Nephron progenitor cell (in vitro differentiated cells): ENCODE measurements at regions not wholly inside any gene's neighbourhood (a gene's known extent, or its start where the extent isn't known, plus 50 kb on each side); places are given as distances from the start of the nearest gene placed in this dataset.
"Not testable (repeated sequence)": the region's sequence is repeated elsewhere in the genome, so short reads cannot be mapped to it uniquely, and the experiment has no call there.

Source experiments
- DNase-seq: peaks from one replicate; pipeline ENCODE4 v3.0.0; 2021
- H3K27ac Mint-ChIP-seq: 2 replicates; pipeline ENCODE4 v1.8.0; 2021; ENCODE audit warnings: mild to moderate bottlenecking, moderate library complexity, mixed read lengths
- H3K27me3 Mint-ChIP-seq: 2 replicates; pipeline ENCODE4 v1.8.0; 2021; ENCODE audit warnings: mild to moderate bottlenecking, low read depth, mixed read lengths; ENCODE audit not compliant: poor library complexity
- H3K36me3 Mint-ChIP-seq: 2 replicates; pipeline ENCODE4 v1.8.0; 2021; ENCODE audit warnings: low read depth, mixed read lengths
- H3K4me1 Mint-ChIP-seq: 2 replicates; pipeline ENCODE4 v1.8.0; 2021; ENCODE audit warnings: mixed read lengths
- H3K4me3 Mint-ChIP-seq: 2 replicates; pipeline ENCODE4 v1.8.0; 2021; ENCODE audit warnings: mild to moderate bottlenecking, moderate library complexity, mixed read lengths
- H3K9me3 Mint-ChIP-seq: 2 replicates; pipeline ENCODE4 v1.8.0; 2021; ENCODE audit warnings: mild to moderate bottlenecking, moderate library complexity, mixed read lengths
- TF ChIP-seq, protein P1 (sequence below): fragments of 200-600 bp; sonication (generic); IDR thresholded peaks from 2 replicates; pipeline ENCODE4 v1.5.0; 2021; ENCODE audit warnings: antibody characterized with exemption

DNA sequence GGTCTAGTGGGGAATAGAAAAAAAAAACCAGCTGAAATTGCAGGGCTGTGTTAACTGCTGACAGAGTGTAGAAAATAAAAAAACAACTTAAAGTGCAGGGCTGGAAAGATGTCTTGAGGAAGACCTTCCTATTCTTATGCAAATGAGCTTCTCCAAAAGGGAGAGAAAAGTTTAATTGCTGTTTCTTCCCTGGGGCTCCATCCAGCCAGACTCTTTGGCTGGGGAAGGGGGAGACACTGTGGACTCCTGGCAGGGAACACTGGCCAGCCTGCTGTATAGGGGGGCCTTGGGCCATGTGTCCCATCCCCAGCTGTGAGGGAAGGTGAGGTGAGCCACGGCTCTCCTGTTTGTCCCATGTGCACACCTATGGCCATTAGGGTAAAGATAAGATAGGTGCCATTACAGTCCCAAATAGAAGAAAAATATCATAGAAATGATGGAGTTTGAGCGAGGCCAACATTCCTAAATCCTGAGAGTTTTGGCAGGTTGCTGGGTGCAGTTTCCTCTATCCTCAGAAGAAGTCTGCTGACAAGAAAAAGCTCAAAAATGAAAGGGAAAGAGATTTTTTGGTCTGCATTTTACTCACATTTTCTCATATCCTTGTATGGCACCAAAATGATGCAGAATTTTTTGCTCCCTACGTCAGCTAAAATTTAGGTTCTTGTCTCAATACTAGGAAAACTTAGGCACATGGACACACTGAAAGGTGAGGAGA lies 901.7 kb downstream of the PLOD2 start:
- Mint-ChIP-seq H3K4me3 (no peak overlapping the region), H3K4me1 (peaks cover 5% of the 10 kb centered on the region), H3K27me3 (no peaks in the 10 kb centered on the region), H3K27ac (no peak overlapping the region), H3K9me3 (peaks cover 13% of the 10 kb centered on the region), H3K36me3 (no peaks in the 10 kb centered on the region)
- DNase-seq: no peak
- TF ChIP-seq, protein P1, sequence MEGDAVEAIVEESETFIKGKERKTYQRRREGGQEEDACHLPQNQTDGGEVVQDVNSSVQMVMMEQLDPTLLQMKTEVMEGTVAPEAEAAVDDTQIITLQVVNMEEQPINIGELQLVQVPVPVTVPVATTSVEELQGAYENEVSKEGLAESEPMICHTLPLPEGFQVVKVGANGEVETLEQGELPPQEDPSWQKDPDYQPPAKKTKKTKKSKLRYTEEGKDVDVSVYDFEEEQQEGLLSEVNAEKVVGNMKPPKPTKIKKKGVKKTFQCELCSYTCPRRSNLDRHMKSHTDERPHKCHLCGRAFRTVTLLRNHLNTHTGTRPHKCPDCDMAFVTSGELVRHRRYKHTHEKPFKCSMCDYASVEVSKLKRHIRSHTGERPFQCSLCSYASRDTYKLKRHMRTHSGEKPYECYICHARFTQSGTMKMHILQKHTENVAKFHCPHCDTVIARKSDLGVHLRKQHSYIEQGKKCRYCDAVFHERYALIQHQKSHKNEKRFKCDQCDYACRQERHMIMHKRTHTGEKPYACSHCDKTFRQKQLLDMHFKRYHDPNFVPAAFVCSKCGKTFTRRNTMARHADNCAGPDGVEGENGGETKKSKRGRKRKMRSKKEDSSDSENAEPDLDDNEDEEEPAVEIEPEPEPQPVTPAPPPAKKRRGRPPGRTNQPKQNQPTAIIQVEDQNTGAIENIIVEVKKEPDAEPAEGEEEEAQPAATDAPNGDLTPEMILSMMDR: no peak

DNA sequence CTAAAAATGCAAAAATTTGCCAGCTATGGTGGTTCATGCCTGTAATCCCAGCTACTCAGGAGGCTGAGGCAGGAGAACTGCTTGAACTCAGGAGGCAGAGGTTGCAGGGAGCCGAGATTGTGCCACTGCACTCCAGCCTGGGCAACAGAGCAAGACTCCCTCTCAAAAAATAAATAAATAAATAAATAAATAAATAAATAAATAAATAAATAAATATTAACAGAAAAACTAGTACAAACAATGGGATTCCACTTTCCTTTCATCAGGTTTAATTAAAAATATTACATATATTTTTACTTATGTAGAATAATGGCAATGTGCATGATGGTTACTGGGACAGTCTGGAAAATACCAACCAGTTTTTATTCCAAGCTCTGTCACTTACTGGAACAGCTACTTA lies 897.5 kb downstream of the PLOD2 start:
- not testable (repeated sequence) for H3K4me3 Mint-ChIP-seq, H3K4me1 Mint-ChIP-seq, H3K27me3 Mint-ChIP-seq, DNase-seq, H3K9me3 Mint-ChIP-seq, H3K36me3 Mint-ChIP-seq, H3K27ac Mint-ChIP-seq

DNA sequence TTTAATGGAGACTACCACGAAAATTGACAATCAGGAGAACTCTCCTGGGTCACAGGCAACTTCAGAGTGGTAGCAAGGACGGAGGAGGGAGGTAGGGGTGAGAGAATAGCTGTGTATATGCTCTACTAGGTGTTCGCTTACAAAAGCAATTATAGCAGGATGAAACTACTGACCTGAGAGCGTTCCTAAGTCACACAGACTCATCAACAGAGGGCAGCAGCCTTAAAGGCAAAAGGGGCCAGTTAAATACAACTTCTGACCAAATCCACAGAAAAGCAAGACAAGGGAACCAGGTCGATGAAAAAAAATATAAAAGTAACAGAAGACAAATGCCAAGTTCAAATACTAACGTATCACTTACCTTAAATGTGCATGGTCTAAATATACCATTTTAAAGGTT lies 894.6 kb downstream of the PLOD2 start:
- H3K36me3 Mint-ChIP-seq: no peaks in the 10 kb centered on the region
- DNase-seq: no peak
- TF ChIP-seq, protein P1: no peak
- H3K9me3 Mint-ChIP-seq: no peaks in the 10 kb centered on the region
- no peaks in the 10 kb centered on the region for H3K4me1 Mint-ChIP-seq
- H3K4me3 Mint-ChIP-seq: no peak overlapping the region
- H3K27ac Mint-ChIP-seq: no peak overlapping the region
- no peaks in the 10 kb centered on the region for H3K27me3 Mint-ChIP-seq

DNA sequence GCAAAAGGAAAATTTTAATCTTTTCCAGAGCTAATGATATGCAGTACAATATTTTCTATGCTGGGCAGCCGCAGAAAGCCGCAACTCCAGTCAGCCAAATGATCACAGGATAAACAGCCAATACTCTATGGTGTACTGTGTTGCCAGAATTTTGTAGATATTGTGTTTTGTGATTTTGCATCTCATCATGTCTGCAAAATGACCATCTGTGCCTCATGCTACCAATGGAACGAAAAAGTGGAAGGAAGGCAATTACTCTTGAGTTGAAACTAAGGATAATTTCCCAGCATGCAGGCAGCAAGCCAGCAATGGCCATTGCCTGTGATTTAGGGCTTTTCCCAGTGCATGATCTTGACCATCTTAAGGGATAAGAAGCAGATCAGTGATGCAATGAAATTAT lies 891.9 kb downstream of the PLOD2 start:
- no peaks in the 10 kb centered on the region for H3K36me3 Mint-ChIP-seq
- no peaks in the 10 kb centered on the region for H3K9me3 Mint-ChIP-seq
- no peaks in the 10 kb centered on the region for H3K27me3 Mint-ChIP-seq
- H3K27ac Mint-ChIP-seq: no peak overlapping the region
- no peak overlapping the region for H3K4me3 Mint-ChIP-seq
- no peak for DNase-seq
- no peaks in the 10 kb centered on the region for H3K4me1 Mint-ChIP-seq
- TF ChIP-seq, protein P1: no peak

DNA sequence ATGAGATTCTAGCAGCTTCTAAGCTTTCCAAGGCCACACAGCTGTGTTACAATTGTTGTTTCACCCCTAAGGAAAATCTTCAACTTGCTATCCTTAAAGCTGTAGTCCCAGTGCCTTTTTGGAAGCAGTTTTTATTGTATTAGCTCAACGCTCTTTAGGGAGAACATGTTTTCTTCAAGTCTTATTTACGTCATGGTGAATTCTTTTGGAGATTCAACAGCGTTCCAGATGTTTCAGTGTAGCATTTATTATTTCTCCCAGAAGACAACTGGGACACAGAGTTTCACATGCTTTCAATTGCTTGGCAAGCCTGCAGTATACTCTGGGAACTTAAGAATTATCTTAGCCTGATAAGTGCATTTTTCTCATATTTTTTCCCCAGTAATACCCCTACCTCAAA lies 888.3 kb downstream of the PLOD2 start:
- H3K27ac Mint-ChIP-seq: no peak overlapping the region
- no peak for DNase-seq
- no peaks in the 10 kb centered on the region for H3K27me3 Mint-ChIP-seq
- TF ChIP-seq, protein P1: no peak
- no peaks in the 10 kb centered on the region for H3K9me3 Mint-ChIP-seq
- no peaks in the 10 kb centered on the region for H3K36me3 Mint-ChIP-seq
- H3K4me3 Mint-ChIP-seq: no peak overlapping the region
- no peaks in the 10 kb centered on the region for H3K4me1 Mint-ChIP-seq

DNA sequence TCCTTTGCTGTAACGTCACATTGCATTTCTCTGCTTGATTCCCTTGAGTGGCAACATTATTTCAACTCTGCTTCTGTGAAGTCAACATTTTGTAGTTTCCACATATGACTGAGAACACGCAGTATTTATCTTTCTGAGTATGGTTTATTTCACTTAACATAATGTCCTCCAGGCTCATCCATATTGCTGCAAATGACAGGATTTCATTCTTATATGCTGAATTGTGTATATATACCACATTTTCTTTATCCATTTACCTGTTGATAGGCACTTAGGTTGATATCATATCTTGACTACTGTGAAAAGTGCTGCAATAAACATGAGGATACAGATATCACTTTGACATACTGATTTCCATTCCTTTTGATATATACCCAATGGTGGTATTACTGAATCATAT lies 878.5 kb downstream of the PLOD2 start:
- no peaks in the 10 kb centered on the region for H3K9me3 Mint-ChIP-seq
- H3K4me3 Mint-ChIP-seq: no peak overlapping the region
- DNase-seq: no peak
- no peak overlapping the region for H3K27ac Mint-ChIP-seq
- H3K27me3 Mint-ChIP-seq: no peaks in the 10 kb centered on the region
- H3K36me3 Mint-ChIP-seq: no peaks in the 10 kb centered on the region
- no peaks in the 10 kb centered on the region for H3K4me1 Mint-ChIP-seq
- TF ChIP-seq, protein P1: no peak
